ENCODE measurements at regions not wholly inside any gene's neighbourhood (a gene's known extent, or its start where the extent isn't known, plus 50 kb on each side); places are given as distances from the start of the nearest gene placed in this dataset.

DNA sequence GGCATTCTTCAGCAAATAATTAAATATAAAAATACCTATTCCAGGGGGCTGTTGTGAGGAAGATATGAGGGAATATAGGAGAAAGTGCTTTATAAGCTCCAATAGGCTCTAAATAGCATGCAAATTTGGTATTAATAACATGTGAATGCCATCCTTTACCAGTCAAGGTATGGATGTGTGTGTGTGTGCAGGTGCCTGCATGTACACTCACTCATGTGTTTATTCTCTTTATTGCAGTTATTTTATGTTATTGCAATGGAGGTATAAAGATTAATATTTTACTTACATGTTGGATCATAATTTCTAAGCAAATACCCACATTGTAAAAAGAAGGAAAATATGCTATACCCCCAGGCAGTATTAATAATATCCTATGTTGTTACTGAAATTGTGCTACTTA is 1093.0 kb upstream of the GYPC start:
- no peaks in the 10 kb centered on the region for H3K9me3 ChIP-seq
- no peaks in the 10 kb centered on the region for H3K4me1 ChIP-seq
- H3K27ac ChIP-seq: no peak overlapping the region
- TF ChIP-seq POLR2A (IDR thresholded peaks at IDR 0.05) (no peak), POLR2AphosphoS5 (IDR thresholded peaks at IDR 0.05; ENCODE audit: insufficient read depth in 1 of 2, low read depth in 1 of 2) (no peak)
- TF ChIP-seq, protein P1, sequence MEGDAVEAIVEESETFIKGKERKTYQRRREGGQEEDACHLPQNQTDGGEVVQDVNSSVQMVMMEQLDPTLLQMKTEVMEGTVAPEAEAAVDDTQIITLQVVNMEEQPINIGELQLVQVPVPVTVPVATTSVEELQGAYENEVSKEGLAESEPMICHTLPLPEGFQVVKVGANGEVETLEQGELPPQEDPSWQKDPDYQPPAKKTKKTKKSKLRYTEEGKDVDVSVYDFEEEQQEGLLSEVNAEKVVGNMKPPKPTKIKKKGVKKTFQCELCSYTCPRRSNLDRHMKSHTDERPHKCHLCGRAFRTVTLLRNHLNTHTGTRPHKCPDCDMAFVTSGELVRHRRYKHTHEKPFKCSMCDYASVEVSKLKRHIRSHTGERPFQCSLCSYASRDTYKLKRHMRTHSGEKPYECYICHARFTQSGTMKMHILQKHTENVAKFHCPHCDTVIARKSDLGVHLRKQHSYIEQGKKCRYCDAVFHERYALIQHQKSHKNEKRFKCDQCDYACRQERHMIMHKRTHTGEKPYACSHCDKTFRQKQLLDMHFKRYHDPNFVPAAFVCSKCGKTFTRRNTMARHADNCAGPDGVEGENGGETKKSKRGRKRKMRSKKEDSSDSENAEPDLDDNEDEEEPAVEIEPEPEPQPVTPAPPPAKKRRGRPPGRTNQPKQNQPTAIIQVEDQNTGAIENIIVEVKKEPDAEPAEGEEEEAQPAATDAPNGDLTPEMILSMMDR (IDR thresholded peaks at IDR 0.05): no peak
- H3K4me3 ChIP-seq: no peak overlapping the region
- no peaks in the 10 kb centered on the region for H3K27me3 ChIP-seq
- intact Hi-C loops (cut with DNase I): no loop called here
- DNase-seq (ENCODE audit: extremely low spot score in 2 of 2): no peak
- H3K36me3 ChIP-seq: no peaks in the 10 kb centered on the region

DNA sequence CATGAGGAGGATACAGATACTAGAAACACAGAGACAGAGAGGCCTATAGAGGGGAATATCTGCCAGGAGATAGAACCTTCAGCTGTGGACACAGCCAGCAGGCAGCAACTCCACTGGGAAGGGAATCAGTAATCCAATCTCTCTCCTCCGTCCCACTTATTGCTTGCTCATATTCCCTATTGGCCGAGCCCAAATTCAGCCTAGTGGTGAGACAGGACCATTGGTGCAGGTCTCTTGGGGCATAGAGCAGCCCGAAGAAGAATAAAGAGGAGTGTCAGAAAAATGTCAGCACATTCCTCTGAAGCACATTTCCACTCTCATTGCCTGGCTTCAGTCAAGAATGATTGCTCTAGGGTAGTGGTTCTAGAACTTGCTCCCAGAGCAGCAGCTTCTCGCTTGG is 1091.5 kb upstream of the GYPC start:
- H3K27ac ChIP-seq: no peak overlapping the region
- intact Hi-C loops (cut with DNase I): no loop called here
- no peak for TF ChIP-seq POLR2AphosphoS5 (IDR thresholded peaks at IDR 0.05; ENCODE audit: insufficient read depth in 1 of 2, low read depth in 1 of 2)
- TF ChIP-seq, protein P1 (IDR thresholded peaks at IDR 0.05): no peak
- no peak for TF ChIP-seq POLR2A (IDR thresholded peaks at IDR 0.05)
- H3K27me3 ChIP-seq: no peaks in the 10 kb centered on the region
- no peak overlapping the region for H3K4me3 ChIP-seq
- no peaks in the 10 kb centered on the region for H3K36me3 ChIP-seq
- H3K4me1 ChIP-seq: no peaks in the 10 kb centered on the region
- DNase-seq (ENCODE audit: extremely low spot score in 2 of 2): no peak
- no peaks in the 10 kb centered on the region for H3K9me3 ChIP-seq

DNA sequence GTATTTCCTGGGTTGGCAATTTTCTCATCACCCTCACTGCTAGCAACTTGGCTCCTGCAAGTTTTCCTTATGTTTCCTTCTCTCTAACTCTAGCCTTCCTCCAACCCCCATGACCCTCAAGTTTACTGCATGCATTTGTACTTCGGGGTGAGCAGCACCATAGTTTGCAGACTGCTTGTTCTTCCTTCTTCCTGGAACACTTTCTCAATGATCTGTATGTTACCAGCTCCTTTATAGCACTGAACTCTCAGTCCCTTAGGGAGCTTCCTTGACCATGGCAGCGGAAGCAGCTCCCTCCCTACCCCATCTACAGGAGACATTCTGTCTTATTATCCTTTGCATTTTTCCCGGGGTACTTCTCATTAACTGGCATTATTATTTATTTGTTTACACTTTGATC is 1089.5 kb upstream of the GYPC start:
- intact Hi-C loops (cut with DNase I): no loop called here
- H3K9me3 ChIP-seq: no peaks in the 10 kb centered on the region

DNA sequence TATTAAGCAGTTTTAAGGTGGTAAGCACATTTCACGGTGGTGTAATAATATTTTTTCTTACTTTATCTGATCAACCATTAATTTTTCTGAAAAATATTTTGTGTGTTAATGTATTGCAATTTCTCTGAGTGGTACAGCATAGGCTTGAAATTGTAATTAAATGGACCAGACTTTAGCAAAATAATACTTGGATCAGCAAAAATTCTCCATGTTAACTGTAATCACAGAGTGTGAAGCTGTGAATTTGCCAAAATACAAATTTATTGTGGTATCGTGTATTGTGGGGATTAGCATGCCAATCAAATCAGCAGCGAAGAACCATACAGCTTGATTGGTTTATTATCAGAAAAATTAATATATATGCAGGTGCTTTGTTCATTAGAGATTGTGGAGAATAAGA is 1088.9 kb upstream of the GYPC start:
- no peak overlapping the region for H3K27ac ChIP-seq
- H3K36me3 ChIP-seq: no peaks in the 10 kb centered on the region
- TF ChIP-seq, protein P1 (IDR thresholded peaks at IDR 0.05): no peak
- no peak for TF ChIP-seq POLR2A (IDR thresholded peaks at IDR 0.05)
- TF ChIP-seq POLR2AphosphoS5 (IDR thresholded peaks at IDR 0.05; ENCODE audit: insufficient read depth in 1 of 2, low read depth in 1 of 2): no peak
- intact Hi-C loops (cut with DNase I): no loop called here
- no peaks in the 10 kb centered on the region for H3K9me3 ChIP-seq
- no peak for DNase-seq (ENCODE audit: extremely low spot score in 2 of 2)
- H3K27me3 ChIP-seq: no peaks in the 10 kb centered on the region
- H3K4me3 ChIP-seq: no peak overlapping the region
- H3K4me1 ChIP-seq: no peaks in the 10 kb centered on the region

More for the DNA sequence above, 1089.5 kb upstream of the GYPC start:
- Histone ChIP-seq H3K4me3 (no peak overlapping the region), H3K4me1 (no peaks in the 10 kb centered on the region), H3K27me3 (no peaks in the 10 kb centered on the region), H3K27ac (no peak overlapping the region), H3K36me3 (no peaks in the 10 kb centered on the region)
- TF ChIP-seq, protein P1 (IDR thresholded peaks at IDR 0.05): no peak
- no peak for TF ChIP-seq POLR2AphosphoS5 (IDR thresholded peaks at IDR 0.05; ENCODE audit: insufficient read depth in 1 of 2, low read depth in 1 of 2)
- TF ChIP-seq POLR2A (IDR thresholded peaks at IDR 0.05): no peak
- DNase-seq (ENCODE audit: extremely low spot score in 2 of 2): no peak

DNA sequence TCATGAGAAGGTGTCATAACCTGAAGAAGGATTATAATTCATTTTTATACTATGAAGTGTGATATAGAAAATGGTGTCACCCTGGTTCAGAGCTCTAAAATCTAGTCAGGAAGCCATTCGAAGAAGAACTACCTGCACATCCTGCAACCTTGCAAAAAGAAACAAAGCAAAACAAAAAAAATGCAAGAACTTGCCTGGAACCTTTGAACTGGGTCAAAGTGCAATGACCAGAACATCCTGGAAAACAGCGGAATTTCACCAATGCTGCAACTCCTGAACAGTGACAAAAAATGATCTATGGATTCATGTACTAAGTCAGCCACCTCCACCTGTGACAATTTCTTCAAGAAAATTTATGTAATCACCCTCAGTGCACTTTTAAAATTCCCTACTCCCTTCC is 1083.3 kb upstream of the GYPC start:
- H3K4me3 ChIP-seq: no peak overlapping the region
- H3K27me3 ChIP-seq: no peaks in the 10 kb centered on the region
- no peaks in the 10 kb centered on the region for H3K36me3 ChIP-seq
- H3K9me3 ChIP-seq: no peaks in the 10 kb centered on the region
- intact Hi-C loops (cut with DNase I): no loop called here
- no peak for DNase-seq (ENCODE audit: extremely low spot score in 2 of 2)
- TF ChIP-seq POLR2A (IDR thresholded peaks at IDR 0.05) (no peak), POLR2AphosphoS5 (IDR thresholded peaks at IDR 0.05; ENCODE audit: insufficient read depth in 1 of 2, low read depth in 1 of 2) (no peak)
- TF ChIP-seq, protein P1 (IDR thresholded peaks at IDR 0.05): no peak
- H3K27ac ChIP-seq: no peak overlapping the region
- no peaks in the 10 kb centered on the region for H3K4me1 ChIP-seq
